Ureter (tissue), 1 donor: ENCODE measurements at regions not wholly inside any gene's neighbourhood (a gene's known extent, or its start where the extent isn't known, plus 50 kb on each side); places are given as distances from the start of the nearest gene placed in this dataset.
A peak's percentile ranks its signal among the peaks of the same experiment; 100 is the strongest.

Experiments used
- DNase-seq: peaks from one replicate; pipeline ENCODE4 v3.0.0-alpha.2; 2020; ENCODE audit warnings: low spot score
- donor health status: DM: yes; HTN: yes; CAD: no.

DNA sequence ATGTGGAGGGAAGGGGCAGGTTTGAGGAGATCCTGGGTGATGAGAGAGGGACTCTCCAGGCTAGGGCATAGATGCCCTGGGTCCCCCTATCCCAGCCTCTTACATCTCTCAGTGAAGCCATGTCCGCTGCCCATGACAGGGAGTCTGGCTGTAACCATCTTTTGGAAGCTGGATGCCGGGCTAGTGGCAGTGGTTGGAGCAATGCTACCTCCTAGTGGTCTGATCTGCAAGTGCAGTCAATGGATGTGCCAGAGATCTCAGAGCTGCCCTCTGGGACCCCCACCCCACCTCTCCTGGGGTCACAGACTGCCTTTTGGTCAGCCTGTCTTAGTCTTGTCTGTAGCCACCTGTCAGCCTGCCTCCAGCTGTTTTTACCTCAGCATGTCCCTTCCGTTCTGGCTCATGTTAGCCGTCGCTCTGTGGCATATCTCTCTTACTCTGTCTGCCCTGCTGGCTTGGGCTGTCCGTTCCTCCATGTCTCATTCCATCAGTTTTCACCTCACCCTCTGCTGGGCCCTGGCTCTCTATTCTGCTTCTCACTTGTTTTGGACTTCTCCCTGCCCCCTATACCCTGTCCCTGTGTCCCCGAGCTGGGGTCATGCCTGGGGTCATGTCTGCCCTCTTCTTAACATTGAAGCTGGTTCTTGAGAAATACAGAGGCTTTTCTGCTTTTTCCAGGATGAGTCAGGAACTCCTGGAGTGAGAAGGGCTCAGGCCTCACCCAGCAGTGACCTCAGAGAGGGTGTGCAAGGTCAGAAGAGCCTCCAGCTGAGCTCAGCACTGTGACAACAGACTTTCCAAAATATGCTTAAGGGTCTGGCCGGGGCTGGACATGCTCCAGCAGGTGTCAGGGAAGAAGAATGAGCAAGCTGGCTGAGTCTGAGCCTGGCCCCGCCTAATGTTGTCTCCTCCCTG is 52.0 kb upstream of the THY1 start:
- DNase-seq, result peak; percentile 75

DNA sequence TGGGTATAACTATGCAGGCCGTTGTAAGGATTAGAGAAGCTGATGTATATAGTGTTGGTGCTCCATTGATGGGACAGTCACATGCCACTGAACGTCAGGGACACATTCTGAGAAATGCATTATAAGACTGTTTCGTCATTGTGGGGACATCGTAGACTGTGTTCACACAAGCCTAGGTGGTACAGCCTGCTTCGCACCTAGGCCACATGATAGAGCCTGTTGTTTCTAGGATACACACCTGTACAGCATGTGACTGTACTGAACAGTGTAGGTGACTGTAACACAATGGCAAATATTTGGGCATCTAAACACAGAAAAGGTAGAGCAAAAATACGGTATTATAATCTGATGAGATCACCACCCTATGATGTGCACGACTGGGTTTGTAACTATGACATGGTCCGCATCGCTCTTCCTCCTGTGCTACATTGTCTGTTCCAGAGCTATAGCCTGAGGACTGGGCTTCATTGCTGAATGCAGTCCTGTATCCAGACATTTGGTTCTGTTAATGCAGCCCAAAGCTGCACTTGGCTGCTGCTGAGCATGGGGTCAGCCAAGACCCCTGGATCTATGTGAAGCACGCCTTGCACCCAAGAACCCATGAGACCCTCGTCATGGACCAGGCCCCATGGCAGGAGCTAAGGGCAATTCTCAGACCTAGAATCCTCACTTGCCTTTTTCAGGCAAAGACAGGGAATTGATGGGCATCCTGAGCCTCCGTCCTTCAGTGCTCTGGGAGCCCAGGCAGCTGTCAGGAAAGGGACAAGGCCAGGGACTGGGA is 51.1 kb upstream of the THY1 start:
- peak; percentile 35 for DNase-seq

DNA sequence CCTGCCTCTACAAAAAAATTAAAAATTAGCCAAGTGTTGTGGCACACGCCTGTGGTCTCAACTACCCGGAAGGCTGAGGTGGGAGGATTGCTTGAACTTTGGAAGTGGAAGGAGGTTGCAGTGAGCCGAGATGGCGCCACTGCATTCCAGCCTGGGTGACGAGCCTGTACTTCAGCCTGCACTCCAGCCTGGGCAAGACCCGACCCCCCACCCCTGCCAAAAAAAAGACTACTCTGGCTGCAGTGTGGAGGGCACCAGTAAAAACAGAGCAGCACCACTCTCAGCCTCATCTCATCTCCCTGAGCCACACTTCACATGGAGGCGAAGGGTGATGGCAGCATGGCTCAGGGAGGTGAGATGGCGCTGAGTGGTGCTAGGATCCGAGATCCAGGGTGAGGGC is 50.3 kb upstream of the THY1 start:
- DNase-seq, result peak; percentile 10

DNA sequence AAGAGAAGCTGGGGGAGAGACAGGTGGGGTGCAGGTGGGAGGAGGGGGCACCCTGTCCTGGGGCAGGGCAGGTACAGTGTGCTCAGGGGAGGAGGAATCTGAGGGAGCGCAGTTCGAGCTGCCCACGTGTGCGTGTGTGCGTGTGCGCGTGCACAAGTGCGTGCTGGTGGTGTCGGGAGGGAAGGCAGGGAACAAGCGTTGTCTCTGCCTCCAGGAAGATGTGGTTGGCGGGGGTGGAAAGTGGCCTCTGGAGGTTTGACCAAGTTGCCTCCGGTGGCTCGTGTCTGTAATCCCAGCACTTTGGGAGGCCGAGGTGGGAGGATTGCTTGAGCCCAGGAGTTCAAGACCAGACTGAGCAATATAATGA is 49.9 kb upstream of the THY1 start:
- DNase-seq, result no peak
